Amniotic stem cell (primary cell): ENCODE measurements at regions not wholly inside any gene's neighbourhood (a gene's known extent, or its start where the extent isn't known, plus 50 kb on each side); places are given as distances from the start of the nearest gene placed in this dataset.

ENCODE experiments used
- DNase-seq: peaks from one replicate; lab custom pipeline; 2025; lab: John Stamatoyannopoulos, UW

GRCh38 chr16:51971184-51971583, 575.8 kb downstream of the TOX3 start:
- no peak for DNase-seq

GRCh38 chr16:51968749-51969148, 578.2 kb downstream of the TOX3 start:
- no peak for DNase-seq

- no peak for DNase-seq
Measured at GRCh38 chr16:51967646-51968045, 579.3 kb downstream of the TOX3 start.

- no peak for DNase-seq
Measured at GRCh38 chr16:51960931-51961330, 586.0 kb downstream of the TOX3 start.

- no peak for DNase-seq
Measured at GRCh38 chr16:51953286-51953985, 593.5 kb downstream of the TOX3 start.

- no peak for DNase-seq
Measured at GRCh38 chr16:51952500-51952899, 594.4 kb downstream of the TOX3 start.

GRCh38 chr16:51951668-51952298, 595.2 kb downstream of the TOX3 start:
- no peak for DNase-seq

GRCh38 chr16:51950118-51950780, 596.7 kb downstream of the TOX3 start:
- no peak for DNase-seq

GRCh38 chr16:51949282-51949681, 597.7 kb downstream of the TOX3 start:
- DNase-seq, result no peak

- DNase-seq, result no peak
Measured at GRCh38 chr16:51941412-51941811, 605.5 kb downstream of the TOX3 start.

GRCh38 chr16:51940183-51940582, 606.8 kb downstream of the TOX3 start:
- no peak for DNase-seq

- DNase-seq, result no peak
Measured at GRCh38 chr16:51939378-51939871, 607.5 kb downstream of the TOX3 start.

GRCh38 chr16:51938861-51939260, 608.1 kb downstream of the TOX3 start:
- DNase-seq, result no peak

- no peak for DNase-seq
Measured at GRCh38 chr16:51937771-51938170, 609.2 kb downstream of the TOX3 start.

- DNase-seq, result no peak
Measured at GRCh38 chr16:51936846-51937245, 610.1 kb downstream of the TOX3 start.

GRCh38 chr16:51932317-51932716, 614.6 kb downstream of the TOX3 start:
- no peak for DNase-seq

- DNase-seq, result no peak
Measured at GRCh38 chr16:51931653-51932052, 615.3 kb downstream of the TOX3 start.

- DNase-seq, result no peak
Measured at GRCh38 chr16:51924744-51925143, 622.2 kb downstream of the TOX3 start.

GRCh38 chr16:51922476-51922875, 624.5 kb downstream of the TOX3 start:
- no peak for DNase-seq

- DNase-seq, result no peak
Measured at GRCh38 chr16:51919736-51920135, 627.2 kb downstream of the TOX3 start.

- DNase-seq, result no peak
Measured at GRCh38 chr16:51916814-51917213, 630.1 kb downstream of the TOX3 start.

- no peak for DNase-seq
Measured at GRCh38 chr16:51916231-51916630, 630.7 kb downstream of the TOX3 start.

GRCh38 chr16:51907680-51908079, 639.3 kb downstream of the TOX3 start:
- DNase-seq, result no peak
